A673 (cell line): ENCODE measurements at regions not wholly inside any gene's neighbourhood (a gene's known extent, or its start where the extent isn't known, plus 50 kb on each side); places are given as distances from the start of the nearest gene placed in this dataset.

Experiments used
- CTCF ChIP-seq: fragments of 300-800, 200-600 bp; sonication (generic); conservative IDR thresholded peaks from 2 replicates; pipeline ENCODE4 v1.5.1; 2017; ENCODE audit warnings: low read depth, mild to moderate bottlenecking, antibody characterized with exemption, low read length, moderate library complexity, mixed read lengths
- EZH2 ChIP-seq: fragments of 200-600 bp; sonication (generic); IDR thresholded peaks from 2 replicates; pipeline ENCODE4 v1.6.1; 2017; ENCODE audit warnings: borderline replicate concordance, low read depth, mild to moderate bottlenecking, mixed read lengths, antibody characterized with exemption, low read length; ENCODE audit not compliant: poor library complexity, severe bottlenecking

- no peak for TF ChIP-seq CTCF
- TF ChIP-seq EZH2: no peak
Measured at GRCh38 chr6:2517401-2517800, 233.3 kb downstream of the MYLK4 start.
